HG02798 (cell line): ENCODE measurements at regions not wholly inside any gene's neighbourhood (a gene's known extent, or its start where the extent isn't known, plus 50 kb on each side); places are given as distances from the start of the nearest gene placed in this dataset.

Source experiments
- ATAC-seq: cut with Tn5 transposase; IDR thresholded peaks from one replicate; pipeline ENCODE4 v1.9.1; 2021; ENCODE audit warnings: mild to moderate bottlenecking; ENCODE audit not compliant: unreplicated experiment, poor library complexity

DNA sequence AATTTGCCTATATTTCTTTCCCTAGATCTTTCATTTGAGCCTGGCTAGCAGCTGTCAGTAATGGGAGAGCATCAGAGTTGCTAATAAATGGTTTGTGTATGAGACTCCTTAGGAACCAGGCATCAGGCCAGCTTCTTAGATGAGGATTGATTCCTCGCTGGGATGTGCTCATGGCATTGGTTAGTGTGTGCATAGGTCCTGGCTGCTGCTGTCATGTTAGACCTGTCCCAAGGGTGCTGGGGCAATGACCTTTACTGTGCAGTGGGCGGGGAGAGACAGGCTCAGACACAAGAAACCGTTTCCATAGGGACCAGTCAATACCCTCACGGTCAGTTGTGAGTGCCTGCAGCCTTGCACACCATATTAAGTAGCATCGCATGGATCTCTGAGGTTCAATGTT, 112.3 kb upstream of the NR3C1 start:
- ATAC-seq = no peak

DNA sequence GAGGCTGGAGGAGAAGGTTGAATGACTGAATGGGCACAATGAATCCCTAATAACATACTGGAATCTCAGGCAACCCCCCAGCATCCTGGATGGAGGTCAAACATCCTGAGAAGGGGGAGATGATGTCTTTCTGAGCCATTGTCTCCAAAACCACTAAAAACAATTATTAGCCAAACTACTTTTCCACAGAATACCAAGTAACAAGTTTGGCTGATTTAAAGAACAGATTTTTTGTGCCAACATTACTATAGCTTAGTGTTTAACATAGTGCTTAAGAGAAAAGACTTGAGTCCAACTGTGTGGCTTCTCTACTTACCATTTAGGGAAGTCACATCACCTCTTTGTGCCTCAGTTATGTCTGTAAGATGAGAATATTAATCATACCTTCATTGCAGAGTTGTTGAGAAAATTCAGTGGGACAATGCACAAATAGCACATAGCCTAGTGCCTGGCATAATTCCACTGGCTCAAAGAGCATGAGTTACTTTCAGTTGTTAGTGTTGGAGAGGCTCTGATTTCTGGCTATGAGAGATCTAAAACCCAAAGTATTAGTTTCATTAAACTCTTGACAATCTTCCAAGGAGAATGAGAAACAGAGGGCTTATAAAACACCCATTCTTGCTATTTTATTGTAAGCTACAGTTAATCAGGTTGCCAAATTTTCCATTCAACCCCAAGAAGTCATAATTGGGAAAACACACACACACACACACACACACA, 111.3 kb upstream of the NR3C1 start:
- ATAC-seq = no peak

DNA sequence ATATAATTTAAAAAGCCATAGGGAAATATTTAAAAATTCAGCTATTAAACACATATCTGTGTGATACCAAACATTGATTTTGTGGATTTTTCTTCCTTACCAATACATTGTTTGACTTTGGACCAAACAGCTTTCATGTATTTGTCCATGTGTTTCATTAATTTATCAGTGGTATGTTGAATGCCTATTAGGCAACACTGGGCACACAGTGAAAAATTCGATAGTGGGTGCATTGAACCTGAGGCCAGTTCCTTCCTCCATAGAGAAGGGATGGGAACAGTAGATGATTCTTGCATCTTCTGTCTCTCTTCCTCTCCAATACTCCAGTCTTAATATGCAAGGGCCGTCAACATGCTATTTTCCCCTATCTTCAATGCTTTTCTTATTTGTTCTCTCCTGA, 110.2 kb upstream of the NR3C1 start:
- no peak for ATAC-seq

DNA sequence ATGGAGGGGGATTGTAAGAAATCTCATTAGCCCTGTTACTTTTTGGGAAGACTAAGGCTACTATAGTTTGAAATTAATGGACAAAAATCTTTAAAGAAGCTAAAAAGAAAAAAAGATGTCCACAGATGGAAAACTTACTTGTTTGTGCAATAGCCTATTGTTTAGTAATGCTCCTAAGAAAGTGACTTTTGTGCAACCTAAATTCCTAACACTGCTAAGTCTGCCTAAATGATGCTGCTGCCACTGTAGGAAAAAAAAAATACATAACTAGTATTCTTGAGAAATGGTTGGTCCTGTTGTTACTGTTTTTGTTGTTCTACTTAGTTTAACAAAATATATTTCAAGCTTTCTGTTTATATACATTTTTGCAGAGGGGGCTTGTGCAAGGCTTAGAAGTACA, 108.2 kb upstream of the NR3C1 start:
- ATAC-seq = no peak

DNA sequence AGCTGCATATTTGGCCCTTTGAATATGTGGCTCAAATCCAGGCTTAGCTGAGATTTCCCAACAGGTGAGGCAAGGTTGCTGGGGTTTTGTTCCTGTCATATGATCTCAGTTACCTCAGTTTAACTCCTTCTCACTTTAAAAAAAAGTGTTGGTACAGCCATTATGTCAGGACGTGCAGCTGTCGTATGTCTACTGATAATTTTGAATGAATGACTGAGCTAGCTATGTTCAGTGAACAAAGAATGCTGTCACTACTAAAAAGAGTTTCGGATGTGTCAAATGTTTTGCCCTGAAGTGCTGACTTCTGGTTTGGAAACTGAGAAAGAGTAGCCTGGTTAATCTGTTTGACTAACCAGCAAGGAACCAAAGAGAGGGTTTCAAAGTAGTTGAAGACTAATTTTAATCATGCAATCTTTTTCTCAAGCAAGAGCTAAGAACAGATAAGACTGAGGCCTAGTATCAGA, 106.3 kb upstream of the NR3C1 start:
- ATAC-seq = peak; percentile 96

DNA sequence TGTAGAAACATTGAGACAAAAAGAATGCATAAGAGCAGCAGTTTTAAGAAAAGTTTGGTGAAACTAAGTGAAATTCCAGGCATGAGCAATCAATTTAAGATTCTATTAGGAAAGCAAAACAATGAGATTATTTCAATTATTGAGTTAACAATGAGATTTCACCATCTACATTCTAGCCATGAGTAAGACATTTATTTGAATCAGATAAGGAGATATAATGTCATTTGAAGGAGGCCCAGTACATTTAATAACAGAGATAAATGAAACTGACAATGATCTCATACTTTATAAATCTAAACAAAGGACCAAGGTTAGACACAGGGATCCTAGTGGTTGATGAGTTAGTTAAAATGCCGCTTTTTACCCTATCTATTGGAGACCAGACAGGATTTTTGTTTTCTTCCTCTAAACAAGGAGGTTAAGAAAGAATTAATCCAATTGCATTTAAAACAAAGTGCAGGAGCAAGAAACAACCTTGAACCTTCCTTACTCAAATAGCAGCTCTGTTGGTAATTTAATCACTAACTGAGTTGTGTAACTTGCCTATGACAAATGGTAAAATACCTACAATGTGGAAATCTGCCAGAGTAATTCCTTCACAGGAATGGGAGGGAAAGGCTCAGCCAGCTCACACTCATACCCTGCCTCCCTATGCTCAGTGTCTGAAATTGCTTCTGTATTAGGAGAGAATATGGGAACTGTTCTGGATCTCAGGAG, 103.5 kb upstream of the NR3C1 start:
- ATAC-seq = no peak

DNA sequence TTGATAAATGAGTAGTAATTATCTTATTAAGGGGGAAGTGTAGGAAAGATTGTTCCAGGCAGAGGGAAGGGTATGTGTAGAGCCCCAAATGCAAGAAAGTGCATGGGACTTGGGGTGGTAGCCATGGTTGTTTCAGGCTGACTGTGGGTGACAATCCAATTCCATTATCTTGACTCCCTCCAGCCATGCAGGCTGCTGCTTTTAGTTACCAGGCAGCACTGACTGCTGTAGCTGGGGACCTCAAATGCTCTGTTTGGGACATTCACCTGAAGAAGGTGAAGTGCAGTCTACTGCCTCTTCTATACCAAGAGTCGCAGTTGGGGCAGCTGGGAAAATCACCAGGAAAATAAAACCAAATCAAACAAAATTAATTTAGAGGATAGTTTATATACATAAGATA, 102.4 kb upstream of the NR3C1 start:
- ATAC-seq = no peak

DNA sequence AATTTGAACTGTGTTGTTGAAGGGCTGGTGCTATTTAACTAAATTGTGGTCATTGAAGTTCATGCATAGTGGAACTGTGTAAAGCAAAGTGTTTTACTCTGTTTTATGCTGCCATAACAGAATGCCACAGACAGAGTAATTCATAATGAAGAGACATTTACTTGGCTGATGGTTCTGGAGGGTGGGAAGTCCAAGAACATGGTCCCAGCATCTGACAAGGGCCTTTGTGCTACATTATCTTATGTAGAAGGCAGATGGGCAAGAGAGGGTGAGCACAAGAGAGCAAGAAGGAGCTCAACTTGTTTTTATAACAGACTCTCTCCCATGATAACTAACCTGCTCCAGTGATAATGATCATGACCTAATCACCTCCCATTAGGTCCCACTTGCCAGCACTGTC, 101.9 kb upstream of the NR3C1 start:
- ATAC-seq = no peak

DNA sequence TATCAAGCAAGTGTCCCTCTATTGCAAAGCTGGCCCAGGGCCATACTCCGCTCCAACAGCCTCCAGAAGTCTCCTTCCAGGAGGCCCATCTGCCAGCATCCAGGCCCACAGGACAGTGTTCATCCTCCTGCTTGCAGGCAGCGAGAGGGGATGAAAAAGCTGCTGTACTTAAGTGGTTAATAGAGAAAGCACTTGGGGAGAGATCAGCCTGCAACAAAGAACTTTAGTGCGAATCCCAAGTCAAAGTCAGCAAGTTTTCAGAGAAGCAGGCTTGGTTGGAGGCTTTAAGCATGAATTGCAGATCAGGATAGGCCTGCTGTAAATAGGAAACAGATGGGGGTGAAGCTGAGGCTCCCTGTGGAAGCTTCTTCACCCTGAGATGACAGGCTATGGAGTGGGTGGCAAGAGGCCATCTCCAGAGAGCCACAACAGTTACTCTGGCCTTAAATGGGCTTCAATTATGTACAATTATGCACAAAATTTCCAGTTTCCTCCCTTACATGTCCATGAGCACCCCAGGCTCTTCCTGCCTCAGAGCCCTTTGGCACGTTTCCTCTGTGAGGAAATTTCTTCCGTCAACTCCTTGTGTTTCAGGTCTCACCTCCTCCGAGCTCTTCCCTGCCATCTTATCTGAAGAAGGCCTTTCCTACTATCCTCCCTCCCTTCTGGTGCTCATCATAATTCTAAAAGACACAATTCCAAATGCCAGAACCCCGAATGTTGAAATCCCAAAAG, 98.0 kb upstream of the NR3C1 start:
- no peak for ATAC-seq

DNA sequence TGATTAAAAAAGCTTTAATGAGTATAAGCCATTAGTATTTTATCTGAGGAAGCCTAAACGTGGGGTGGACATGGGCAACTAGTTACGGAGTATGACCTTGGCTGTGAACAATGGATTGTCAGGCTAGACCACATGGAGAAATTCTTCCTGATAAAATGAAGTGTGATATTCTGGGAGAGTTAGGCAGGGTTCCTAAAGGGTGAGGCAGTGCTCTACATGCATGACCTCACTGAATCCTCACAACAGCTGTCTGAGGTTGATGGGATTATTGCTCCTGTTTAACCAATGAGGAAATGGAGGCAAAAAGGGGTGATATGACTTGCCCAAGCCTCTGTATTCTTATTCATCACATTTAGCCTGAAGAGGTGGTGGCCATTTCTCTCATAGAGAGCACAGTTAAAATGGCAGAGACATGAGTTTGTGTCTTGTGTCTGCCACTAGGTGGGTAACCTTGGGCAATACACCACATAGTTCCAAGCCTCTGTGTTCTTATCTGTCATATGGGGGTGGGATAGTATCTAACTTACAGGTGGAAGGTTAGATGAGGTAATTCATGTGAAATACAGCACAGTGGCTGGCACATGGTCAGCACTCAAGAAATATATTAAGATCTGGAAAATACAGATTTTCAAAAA, 96.1 kb upstream of the NR3C1 start:
- ATAC-seq = no peak

DNA sequence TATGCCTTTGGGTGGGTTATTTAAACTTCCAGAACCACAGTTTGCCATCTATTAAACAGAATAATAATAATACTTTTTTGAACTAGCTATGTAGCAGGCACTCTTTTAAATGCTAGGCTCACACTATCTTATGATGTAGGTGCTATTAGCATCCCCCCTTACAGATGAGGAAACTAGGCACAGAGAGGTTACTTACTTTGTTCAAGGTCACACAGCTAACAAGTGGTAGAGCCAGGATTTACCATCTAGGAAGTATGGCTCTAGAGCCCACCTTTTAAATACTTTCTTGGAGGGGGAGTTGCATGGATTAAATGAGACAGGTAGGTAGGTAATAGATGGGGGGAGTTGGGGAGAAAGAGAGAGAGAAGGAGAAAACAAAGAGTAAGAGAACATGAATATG, 95.3 kb upstream of the NR3C1 start:
- ATAC-seq = no peak

DNA sequence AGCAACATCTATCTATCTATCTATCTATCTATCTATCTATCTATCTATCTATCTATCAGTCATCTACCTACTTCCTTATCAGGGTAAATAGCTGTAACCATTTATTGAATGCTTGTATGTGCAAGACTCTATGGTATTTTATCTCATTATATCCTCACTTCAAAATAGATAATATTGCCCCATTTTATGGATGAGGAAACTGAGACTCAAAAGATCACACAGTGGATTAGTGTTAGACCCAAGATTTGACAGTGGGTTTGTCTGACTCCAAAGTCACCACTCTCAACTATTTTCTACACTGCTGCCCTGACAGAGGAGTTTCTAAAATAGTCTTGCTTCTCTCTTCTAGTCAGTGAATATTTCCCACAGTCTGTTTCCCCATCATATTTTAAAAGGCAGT, 94.3 kb upstream of the NR3C1 start:
- ATAC-seq = no peak

DNA sequence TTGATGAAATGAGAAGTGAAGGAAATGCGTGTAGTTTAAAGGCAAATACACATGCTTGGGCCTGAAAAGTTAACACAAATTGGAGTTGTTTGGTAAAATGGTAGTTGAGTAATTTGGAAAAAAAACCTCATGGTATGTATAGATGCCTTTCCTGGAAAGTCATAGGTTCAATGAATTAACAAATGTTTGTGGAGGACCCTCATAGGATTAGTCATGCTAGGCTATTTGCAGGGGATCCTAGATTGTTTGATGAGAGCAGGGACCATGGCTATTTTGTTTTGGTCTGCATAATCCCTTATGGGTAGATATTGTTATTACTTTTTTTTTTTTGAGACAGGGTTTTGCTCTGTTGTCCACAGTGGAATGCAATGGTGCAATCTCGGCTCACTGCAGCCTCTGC, 93.5 kb upstream of the NR3C1 start:
- no peak for ATAC-seq

DNA sequence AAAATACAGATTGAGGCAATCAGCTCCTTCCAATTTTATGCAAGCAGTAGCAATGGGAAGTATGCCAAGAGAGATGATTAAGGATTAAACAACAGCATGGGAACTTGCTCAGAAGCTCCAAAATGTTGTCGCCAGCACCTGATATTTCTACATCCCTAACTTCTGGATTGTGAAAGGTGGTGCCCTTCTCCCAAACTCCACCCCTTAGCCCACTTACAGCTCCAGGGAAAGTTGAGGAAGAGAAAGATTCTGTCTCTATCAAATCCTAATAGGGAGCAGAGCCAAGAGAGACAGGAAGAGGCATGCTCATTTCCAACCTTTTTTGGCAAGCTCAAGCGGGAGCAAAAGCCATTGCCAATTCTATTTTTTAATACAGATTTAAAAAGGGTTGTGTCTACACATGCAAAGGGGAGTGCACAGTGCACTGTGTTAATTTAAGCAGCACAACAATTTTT, 92.4 kb upstream of the NR3C1 start:
- no peak for ATAC-seq

DNA sequence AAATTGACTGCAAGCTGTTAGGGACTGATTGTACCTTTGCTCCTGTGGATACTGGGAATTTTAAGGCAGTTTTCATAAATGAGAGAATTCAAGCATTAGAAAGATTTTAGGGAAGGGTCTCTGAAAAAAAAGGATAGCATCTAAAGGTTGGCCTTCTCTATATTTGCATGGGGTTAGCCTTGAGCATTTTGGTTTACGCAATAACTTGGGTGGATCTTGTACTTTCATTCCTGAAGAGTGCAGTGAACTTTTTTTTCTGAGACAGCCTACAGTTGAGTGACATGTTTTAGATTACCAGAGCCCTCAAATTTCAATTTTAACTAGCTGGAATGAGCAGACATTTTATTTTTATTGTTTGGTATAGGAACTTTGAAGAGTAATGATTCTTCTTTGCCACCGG, 91.6 kb upstream of the NR3C1 start:
- ATAC-seq = no peak

DNA sequence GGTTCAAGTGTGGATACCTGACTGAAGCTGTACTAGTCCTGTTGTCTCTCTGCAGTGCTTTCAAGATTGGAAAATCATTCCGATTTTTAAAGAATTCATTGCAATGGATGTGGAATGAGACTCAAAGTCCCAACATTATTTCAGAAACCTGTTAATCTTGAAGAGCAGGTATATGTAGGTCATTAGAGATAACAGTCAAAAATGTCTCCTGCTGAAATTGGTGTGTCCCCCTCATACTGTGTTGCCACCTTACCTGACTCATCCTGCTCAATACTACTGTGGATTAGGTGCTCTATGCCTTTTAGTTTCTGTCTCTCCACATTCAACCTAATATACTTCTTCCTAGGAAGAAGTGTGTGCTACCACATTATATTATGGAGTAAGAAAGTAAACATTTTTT, 91.1 kb upstream of the NR3C1 start:
- ATAC-seq = no peak

DNA sequence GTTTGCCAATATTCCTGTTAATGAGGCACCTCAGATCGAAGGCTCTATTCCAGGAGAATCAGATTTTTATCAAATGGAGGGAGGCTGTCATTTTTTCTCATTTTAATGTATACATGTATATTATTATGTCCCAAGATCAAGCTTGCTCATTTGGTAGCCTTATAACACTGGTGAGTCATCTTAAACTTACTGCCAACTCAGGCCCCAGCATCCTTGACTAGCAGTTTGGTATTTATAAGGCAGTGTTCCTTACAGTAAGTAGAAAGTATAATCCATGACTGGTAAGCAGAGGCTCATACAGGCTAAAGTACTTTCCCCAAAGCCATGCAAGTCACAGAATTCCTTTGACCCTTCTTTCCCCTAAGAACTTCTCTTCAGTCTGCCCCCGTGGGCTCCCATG, 90.7 kb upstream of the NR3C1 start:
- ATAC-seq = no peak

DNA sequence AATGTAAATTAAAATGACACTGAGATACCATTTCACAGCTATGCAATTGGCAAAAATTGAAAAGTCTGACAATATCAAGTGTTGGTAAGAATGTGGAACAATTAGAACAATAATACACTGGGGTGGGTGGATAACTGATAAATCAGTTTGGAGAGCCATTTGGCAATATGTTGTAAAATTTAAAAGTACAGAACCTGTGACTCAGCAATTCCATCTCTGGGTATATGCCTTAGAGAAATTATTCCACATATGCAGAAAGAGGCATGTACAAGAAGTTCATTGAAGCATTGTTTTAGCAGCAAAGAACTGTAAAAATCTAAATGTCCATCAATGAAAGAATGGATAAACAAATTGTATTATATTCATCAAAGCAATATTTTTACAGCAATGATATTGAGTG, 89.3 kb upstream of the NR3C1 start:
- ATAC-seq = no peak

DNA sequence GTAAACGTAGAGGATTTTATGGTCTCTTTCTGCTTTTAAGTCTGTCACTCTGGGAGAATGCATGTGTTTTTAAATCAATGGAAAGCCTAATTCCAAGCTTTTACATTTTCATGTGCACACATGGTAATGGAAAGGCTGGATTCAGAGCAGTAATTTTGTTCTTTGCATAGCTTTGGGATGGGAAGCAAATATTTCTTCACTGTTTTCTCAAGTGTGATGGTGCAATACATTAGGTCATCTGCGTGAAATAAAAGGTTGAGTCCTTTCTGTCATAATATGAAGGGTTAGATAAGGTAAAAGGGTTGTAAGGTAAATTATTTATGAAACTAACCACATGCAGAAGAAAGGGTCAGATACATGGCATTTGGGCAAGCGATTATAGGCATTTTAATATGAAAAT, 88.2 kb upstream of the NR3C1 start:
- ATAC-seq = no peak

DNA sequence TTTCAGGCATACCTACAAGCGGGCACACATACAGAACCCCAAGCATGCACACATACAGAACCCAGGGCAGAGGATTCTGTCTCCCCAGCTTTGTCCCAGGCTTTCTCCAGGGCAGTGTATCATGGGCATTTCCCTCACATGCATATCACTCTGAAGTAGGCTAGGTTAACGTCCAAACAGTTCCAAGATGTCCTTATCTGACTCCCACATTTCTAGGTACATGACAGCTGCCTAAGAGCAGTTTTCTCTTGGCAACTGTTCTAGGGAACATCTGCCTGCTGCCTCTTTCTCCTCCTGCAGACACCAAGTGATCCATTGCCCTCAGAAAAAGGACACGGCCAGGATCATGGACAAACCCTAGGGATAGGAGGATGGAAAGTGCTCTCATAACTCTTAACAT, 84.9 kb upstream of the NR3C1 start:
- no peak for ATAC-seq

DNA sequence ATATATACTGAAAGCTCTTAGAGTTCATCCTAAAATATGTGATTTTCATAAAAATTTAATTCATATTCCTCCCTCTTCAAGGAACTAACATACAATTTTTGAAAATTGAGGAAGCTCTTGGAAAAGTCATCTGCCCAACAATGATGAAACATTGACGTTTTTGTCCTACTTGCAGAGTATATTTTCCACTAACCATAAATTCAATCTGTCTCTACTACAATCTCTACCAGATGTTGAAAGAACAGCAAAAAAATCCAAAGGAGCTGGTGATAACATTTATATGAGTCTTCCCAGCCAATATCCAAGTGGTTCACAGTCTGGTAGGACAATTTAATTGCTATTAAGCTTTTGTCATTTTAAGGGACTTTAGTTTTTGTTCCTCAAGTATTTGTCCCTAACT, 81.1 kb upstream of the NR3C1 start:
- no peak for ATAC-seq
